NB4 (cell line): ENCODE measurements at regions not wholly inside any gene's neighbourhood (a gene's known extent, or its start where the extent isn't known, plus 50 kb on each side); places are given as distances from the start of the nearest gene placed in this dataset.

Experiments
- MYC ChIP-seq: IDR thresholded peaks from 2 replicates; pipeline ENCODE4 v1.6.1; 2011; ENCODE audit warnings: low read depth, low read length
- POLR2A ChIP-seq: IDR thresholded peaks from 2 replicates; pipeline ENCODE4 v1.6.1; 2011; ENCODE audit warnings: mild to moderate bottlenecking; ENCODE audit not compliant: insufficient read length; ENCODE audit errors: extremely low read depth
- TF ChIP-seq, protein P1 (sequence below): IDR thresholded peaks from one replicate; pipeline ENCODE4 v1.5.1; 2012; ENCODE audit warnings: low read depth, low read length
- TF ChIP-seq, protein P2 (sequence below): IDR thresholded peaks from 2 replicates; pipeline ENCODE4 v1.6.1; 2011; ENCODE audit warnings: low read depth, low read length

DNA sequence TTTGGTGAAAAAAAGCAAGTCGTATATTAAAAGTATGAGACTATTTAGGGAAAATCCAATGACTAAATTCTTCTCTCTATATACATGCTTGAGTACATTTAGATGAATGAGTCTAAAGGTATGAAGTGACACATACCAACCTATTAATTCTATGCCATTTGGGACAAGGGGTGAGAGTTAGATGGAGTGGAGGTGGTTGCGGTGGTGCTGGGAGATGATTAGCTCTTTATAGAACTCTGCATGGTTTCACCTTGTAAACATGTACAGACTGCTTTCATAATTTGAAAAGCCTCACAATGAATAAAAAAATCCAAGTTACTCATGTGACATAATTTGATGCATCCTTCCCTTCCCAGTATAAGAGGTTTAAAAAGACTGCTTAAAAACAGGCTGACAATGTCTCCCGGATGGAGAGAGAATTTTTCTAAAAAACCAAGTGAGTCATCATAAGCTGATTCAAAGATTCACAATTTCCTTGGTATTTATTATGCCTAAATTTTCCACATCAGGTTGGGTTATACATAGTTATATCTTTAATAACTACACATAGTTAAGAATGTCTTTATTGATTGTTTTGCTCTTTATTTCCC, 572.8 kb downstream of the REEP3 start:
- TF ChIP-seq POLR2A = no peak
- TF ChIP-seq, protein P1, sequence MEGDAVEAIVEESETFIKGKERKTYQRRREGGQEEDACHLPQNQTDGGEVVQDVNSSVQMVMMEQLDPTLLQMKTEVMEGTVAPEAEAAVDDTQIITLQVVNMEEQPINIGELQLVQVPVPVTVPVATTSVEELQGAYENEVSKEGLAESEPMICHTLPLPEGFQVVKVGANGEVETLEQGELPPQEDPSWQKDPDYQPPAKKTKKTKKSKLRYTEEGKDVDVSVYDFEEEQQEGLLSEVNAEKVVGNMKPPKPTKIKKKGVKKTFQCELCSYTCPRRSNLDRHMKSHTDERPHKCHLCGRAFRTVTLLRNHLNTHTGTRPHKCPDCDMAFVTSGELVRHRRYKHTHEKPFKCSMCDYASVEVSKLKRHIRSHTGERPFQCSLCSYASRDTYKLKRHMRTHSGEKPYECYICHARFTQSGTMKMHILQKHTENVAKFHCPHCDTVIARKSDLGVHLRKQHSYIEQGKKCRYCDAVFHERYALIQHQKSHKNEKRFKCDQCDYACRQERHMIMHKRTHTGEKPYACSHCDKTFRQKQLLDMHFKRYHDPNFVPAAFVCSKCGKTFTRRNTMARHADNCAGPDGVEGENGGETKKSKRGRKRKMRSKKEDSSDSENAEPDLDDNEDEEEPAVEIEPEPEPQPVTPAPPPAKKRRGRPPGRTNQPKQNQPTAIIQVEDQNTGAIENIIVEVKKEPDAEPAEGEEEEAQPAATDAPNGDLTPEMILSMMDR = no peak
- TF ChIP-seq, protein P2, sequence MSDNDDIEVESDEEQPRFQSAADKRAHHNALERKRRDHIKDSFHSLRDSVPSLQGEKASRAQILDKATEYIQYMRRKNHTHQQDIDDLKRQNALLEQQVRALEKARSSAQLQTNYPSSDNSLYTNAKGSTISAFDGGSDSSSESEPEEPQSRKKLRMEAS = no peak
- TF ChIP-seq MYC = no peak
